NCI-H2171 treated with DMSO at 0.1 percent for 48 hours (cell line): ENCODE measurements at regions not wholly inside any gene's neighbourhood (a gene's known extent, or its start where the extent isn't known, plus 50 kb on each side); places are given as distances from the start of the nearest gene placed in this dataset.

Experiments
- DNase-seq: peaks from one replicate; lab custom pipeline; 2025; lab: John Stamatoyannopoulos, UW

DNA sequence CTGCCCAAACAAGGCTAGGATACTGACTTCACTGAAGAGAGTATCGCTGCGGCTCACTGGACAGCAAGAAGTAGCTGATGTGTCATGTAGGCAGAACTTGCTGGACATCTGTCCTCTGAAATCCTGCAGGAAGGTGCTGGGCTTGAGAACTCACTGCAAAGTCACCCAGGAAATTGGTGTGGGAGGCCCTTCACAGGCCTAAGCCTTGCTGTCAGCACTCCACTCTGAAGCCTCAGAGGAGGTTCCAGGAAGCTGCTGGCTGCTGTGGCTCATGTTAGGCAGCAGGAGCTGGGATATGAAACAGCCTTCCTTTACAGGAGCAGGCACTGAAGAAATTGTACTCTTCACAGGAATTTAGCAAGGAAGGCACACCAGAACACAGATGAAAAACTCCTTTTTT lies 88.3 kb upstream of the CCDC68 start:
- DNase-seq = no peak

DNA sequence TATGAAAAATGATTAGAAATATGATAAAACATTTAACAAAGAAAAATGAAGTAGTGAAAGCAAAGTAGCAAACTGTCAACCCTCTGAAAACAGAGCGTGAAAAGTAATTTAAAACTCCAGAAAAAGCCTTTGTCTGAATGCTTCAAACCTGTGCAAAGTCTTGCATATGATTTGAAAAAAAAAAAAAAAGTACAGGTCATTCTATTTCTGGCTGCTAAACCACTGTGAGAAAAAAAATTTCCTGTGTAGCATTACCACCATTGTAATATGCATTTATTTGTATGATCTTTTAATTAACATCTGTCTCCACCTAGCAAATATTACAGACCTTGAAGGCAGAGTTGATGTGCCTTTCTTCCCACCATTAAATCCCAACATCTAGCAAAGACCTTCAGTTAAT lies 82.1 kb upstream of the CCDC68 start:
- no peak for DNase-seq

GRCh38 chr18:55038162-55038561 lies 78.9 kb upstream of the CCDC68 start:
- DNase-seq = no peak

DNA sequence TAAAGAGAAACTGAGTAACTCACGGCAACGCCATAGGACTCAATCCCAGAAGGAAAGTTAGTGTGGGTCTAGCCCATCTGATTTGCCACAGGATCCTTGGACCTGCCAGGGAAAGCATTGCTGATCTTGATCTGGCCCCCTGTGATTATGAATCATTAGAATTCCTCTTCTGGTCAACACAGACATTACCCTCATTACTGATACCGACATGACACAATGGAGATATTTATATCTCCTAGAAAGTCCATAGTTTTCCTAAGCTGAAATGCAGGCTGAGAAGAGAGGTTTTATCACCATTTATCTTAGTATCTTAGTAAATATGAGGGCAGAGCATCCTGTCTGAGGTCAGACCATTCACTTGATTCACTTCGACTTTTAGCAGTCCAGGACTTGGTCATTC lies 75.5 kb upstream of the CCDC68 start:
- no peak for DNase-seq

DNA sequence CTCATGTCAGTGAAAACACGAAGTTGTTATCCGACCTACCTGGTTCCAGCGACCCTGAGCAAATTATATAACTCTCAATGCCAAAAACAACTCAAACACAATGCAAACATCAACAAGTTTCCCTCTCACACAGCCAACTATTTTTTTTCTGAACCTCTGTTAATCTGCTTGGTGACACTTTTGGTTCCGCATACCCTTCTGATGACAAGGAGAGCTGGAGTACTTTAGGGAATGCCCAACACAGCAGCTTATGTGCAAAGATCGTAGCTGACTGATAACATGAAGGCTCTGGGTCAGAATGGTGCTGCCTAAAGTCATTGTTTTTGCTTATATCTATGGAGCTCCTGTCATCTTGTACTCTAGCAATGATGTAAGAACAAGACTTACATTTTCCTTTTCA lies 72.7 kb upstream of the CCDC68 start:
- DNase-seq = no peak

- no peak for DNase-seq
Measured at GRCh38 chr18:55031576-55031975, 72.3 kb upstream of the CCDC68 start.

GRCh38 chr18:55031164-55031563 lies 71.9 kb upstream of the CCDC68 start:
- DNase-seq = no peak

DNA sequence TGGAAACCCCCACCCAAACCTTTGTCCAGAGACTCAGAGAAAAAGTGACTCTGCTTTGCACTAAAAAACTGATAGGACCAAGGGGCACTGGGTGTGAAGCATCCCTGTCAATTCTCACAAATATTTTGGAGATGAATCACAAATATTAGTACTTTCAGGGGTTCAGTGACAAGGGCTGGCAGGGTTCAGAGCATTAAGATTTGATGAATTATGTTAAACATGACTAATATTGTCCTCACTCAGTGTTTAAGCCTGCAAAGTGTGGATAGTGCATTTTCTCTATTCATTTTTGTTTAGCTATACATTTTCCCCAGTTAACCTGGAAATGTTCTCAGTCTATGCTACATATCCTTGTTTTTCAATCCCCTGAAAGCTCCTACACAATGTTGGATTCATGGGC lies 65.3 kb upstream of the CCDC68 start:
- no peak for DNase-seq

DNA sequence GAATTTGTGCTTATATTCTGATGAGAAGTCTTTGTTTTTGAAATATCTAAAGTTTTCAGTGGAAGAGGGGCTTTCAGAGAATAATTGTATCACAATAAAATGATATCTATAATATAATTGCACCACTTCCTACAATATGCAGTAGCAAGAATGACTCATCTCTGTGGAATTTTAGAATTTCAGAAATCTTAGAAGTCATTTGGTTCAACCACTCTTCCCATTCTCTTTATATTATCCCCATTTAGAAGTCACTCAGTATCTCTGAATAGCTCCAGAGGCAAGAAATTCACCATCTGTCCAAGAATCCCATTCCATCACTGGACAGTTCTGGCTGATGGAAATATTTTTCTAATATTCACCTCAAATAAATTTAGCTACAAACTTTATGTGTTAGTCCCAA lies 59.3 kb upstream of the CCDC68 start:
- no peak for DNase-seq

- no peak for DNase-seq
Measured at GRCh38 chr18:55014095-55014494, 54.8 kb upstream of the CCDC68 start.

GRCh38 chr18:55013685-55014084 lies 54.4 kb upstream of the CCDC68 start:
- no peak for DNase-seq

GRCh38 chr18:55013086-55013485 lies 53.8 kb upstream of the CCDC68 start:
- no peak for DNase-seq

DNA sequence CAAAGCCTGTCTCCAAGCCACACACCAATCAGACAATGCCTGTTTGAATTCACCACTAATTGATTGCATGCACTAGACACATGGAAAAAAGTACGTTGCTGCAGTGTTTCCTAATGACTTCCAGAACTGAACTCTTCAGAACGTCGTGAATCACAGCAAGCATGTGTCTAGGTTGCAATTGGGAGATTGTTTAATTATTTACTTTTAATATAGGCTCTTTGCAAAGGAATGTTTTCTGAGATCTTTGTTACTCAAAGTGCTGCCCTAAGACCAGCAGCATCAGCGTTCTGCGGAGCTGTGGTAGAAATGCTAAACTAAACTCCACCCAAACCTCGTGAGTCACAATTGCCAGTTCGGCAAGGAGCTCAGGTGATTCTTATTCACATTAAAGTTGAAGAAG lies 52.7 kb upstream of the CCDC68 start:
- no peak for DNase-seq
